Fibroblast of mammary gland (primary cell): ENCODE measurements at regions not wholly inside any gene's neighbourhood (a gene's known extent, or its start where the extent isn't known, plus 50 kb on each side); places are given as distances from the start of the nearest gene placed in this dataset.

Source experiments
- DNase-seq: peaks from one replicate; pipeline ENCODE4 v3.0.0-alpha.2; 2010; ENCODE audit warnings: low read depth
- H3K4me3 ChIP-seq: 2 replicates; pipeline ENCODE4 v1.5.1; 2011; ENCODE audit warnings: low read depth, mild to moderate bottlenecking, low read length, moderate library complexity; ENCODE audit not compliant: control insufficient read depth
- CTCF ChIP-seq: conservative IDR thresholded peaks from 2 replicates; pipeline ENCODE4 v1.5.1; 2011; ENCODE audit warnings: low read depth, low read length, inconsistent platforms; ENCODE audit not compliant: control insufficient read depth, insufficient read depth

- no peak overlapping the region for H3K4me3 ChIP-seq
- TF ChIP-seq CTCF, result no peak
- DNase-seq, result no peak
Measured at GRCh38 chr21:28371713-28372112, 621.0 kb downstream of the LTN1 start.

- no peak for TF ChIP-seq CTCF
- H3K4me3 ChIP-seq, result no peak overlapping the region
- no peak for DNase-seq
Measured at GRCh38 chr21:28359300-28359699, 633.4 kb downstream of the LTN1 start.

GRCh38 chr21:28358702-28359101, 634.0 kb downstream of the LTN1 start:
- TF ChIP-seq CTCF, result no peak
- DNase-seq, result no peak

GRCh38 chr21:28358170-28358569, 634.5 kb downstream of the LTN1 start:
- H3K4me3 ChIP-seq, result no peak overlapping the region
- no peak for TF ChIP-seq CTCF

More at GRCh38 chr21:28358702-28359101, 634.0 kb downstream of the LTN1 start:
- no peak overlapping the region for H3K4me3 ChIP-seq

GRCh38 chr21:28357743-28358142, 634.9 kb downstream of the LTN1 start:
- DNase-seq, result peak; percentile 33
- no peak for TF ChIP-seq CTCF

More at GRCh38 chr21:28358170-28358569, 634.5 kb downstream of the LTN1 start:
- no peak for DNase-seq

GRCh38 chr21:28356422-28356821, 636.3 kb downstream of the LTN1 start:
- H3K4me3 ChIP-seq, result no peak overlapping the region
- no peak for TF ChIP-seq CTCF
- no peak for DNase-seq

More at GRCh38 chr21:28357743-28358142, 634.9 kb downstream of the LTN1 start:
- H3K4me3 ChIP-seq, result no peak overlapping the region

- no peak for TF ChIP-seq CTCF
- no peak overlapping the region for H3K4me3 ChIP-seq
- DNase-seq, result no peak
Measured at GRCh38 chr21:28345934-28346333, 646.7 kb downstream of the LTN1 start.
